Natural killer cell (primary cell): ENCODE measurements at regions not wholly inside any gene's neighbourhood (a gene's known extent, or its start where the extent isn't known, plus 50 kb on each side); places are given as distances from the start of the nearest gene placed in this dataset.

ENCODE experiments used
- ATAC-seq, 3 donors: fragments of 150-1000 bp in 2 of 3; fragments of 200-7000 bp in 1 of 3; cut with Tn5 transposase; 1 replicate in 1 of 3; 2 replicates in 2 of 3; pipeline ENCODE4 v1.10.0; 2021; ENCODE audit warnings: mild to moderate bottlenecking in 2 of 3, moderate library complexity in 2 of 3
- DNase-seq, 2 donors: peaks; one replicate each; pipeline versions ENCODE4 v3.0.0 to v3.0.0-alpha.2; 2013 to 2021; ENCODE audit warnings: mixed read lengths in 1 of 2
- H3K27ac ChIP-seq: one replicate; pipeline ENCODE4 v1.5.1; 2013; ENCODE audit warnings: mild to moderate bottlenecking, low read length
- H3K27me3 ChIP-seq: one replicate; pipeline ENCODE4 v1.6.1; 2013; ENCODE audit warnings: low read length; ENCODE audit not compliant: control insufficient read depth, insufficient read depth
- H3K36me3 ChIP-seq: one replicate; pipeline ENCODE4 v1.6.1; 2013; ENCODE audit warnings: low read length; ENCODE audit not compliant: control insufficient read depth, insufficient read depth
- H3K4me1 ChIP-seq: one replicate; pipeline ENCODE4 v1.6.1; 2013; ENCODE audit warnings: low read length; ENCODE audit not compliant: control insufficient read depth, insufficient read depth
- H3K4me3 ChIP-seq: one replicate; pipeline ENCODE4 v1.5.1; 2013; ENCODE audit warnings: low read length
- H3K9me3 ChIP-seq: one replicate; pipeline ENCODE4 v1.6.1; 2013; ENCODE audit warnings: low read length; ENCODE audit not compliant: control insufficient read depth, insufficient read depth
- H3K27ac Mint-ChIP-seq, 2 donors: one replicate each; pipeline ENCODE4 v1.8.0; 2022; ENCODE audit warnings: mild to moderate bottlenecking in 2 of 2, mixed read lengths in 2 of 2, moderate library complexity in 1 of 2
- H3K27me3 Mint-ChIP-seq, 2 donors: one replicate each; pipeline ENCODE4 v1.8.0; 2022; ENCODE audit warnings: low read depth in 2 of 2, mixed read lengths in 2 of 2
- H3K36me3 Mint-ChIP-seq: one replicate; pipeline ENCODE4 v1.8.0; 2022; ENCODE audit warnings: mixed read lengths
- H3K4me1 Mint-ChIP-seq, 2 donors: one replicate each; pipeline ENCODE4 v1.8.0; 2022; ENCODE audit warnings: mixed read lengths in 2 of 2
- H3K4me3 Mint-ChIP-seq: one replicate; pipeline ENCODE4 v1.8.0; 2022; ENCODE audit warnings: mild to moderate bottlenecking, moderate library complexity, mixed read lengths
- H3K9me3 Mint-ChIP-seq, 2 donors: one replicate each; pipeline ENCODE4 v1.8.0; 2022; ENCODE audit warnings: mixed read lengths in 2 of 2
- CTCF ChIP-seq: fragments of 200-600 bp; IDR thresholded peaks from one replicate; pipeline ENCODE4 v1.8.0; 2022; ENCODE audit warnings: antibody characterized with exemption
- WGBS: methylation state at CpG from one replicate; pipeline ENCODE4 v1.1.7; 2013; ENCODE audit warnings: missing lambda C conversion rate; ENCODE audit not compliant: insufficient coverage; 5-methylcytosine and 5-hydroxymethylcytosine counted together
- intact Hi-C: fragments of 100-400 bp; cut with micrococcal nuclease; formaldehyde crosslinking; loops from one replicate; pipeline ENCODE4 v1.14.2; 2022

- Histone ChIP-seq H3K4me3 (no peak overlapping the region), H3K27me3 (no peaks in the 10 kb centered on the region), H3K4me1 (no peaks in the 10 kb centered on the region), H3K27ac (no peak overlapping the region), H3K9me3 (no peaks in the 10 kb centered on the region), H3K36me3 (no peaks in the 10 kb centered on the region)
- H3K27me3 Mint-ChIP-seq, result no peaks in the 10 kb centered on the region
- intact Hi-C loops, result no loop called here
- no peaks in the 10 kb centered on the region for H3K36me3 Mint-ChIP-seq
- no peak for TF ChIP-seq CTCF
- ATAC-seq (no peak), DNase-seq (no peak)
- no peak overlapping the region for H3K27ac Mint-ChIP-seq
- H3K9me3 Mint-ChIP-seq, result peaks cover 14 to 20% of the 10 kb centered on the region in 2 donors
- H3K4me3 Mint-ChIP-seq, result no peak overlapping the region
- 92% methylated on average over 3 of the region's 4 CpGs for WGBS
- H3K4me1 Mint-ChIP-seq, result no peaks in the 10 kb centered on the region
Observed at GRCh38 chr12:38589306-38589632, 272.7 kb downstream of the ALG10B start.

GRCh38 chr12:38601949-38602348 is 285.4 kb downstream of the ALG10B start:
- DNase-seq (no peak), ATAC-seq (no peak)
- Histone ChIP-seq H3K4me1 (no peaks in the 10 kb centered on the region), H3K9me3 (no peaks in the 10 kb centered on the region), H3K27ac (no peak overlapping the region), H3K36me3 (no peaks in the 10 kb centered on the region), H3K27me3 (no peaks in the 10 kb centered on the region), H3K4me3 (no peak overlapping the region)
- Mint-ChIP-seq H3K9me3 (peaks cover 14 to 26% of the 10 kb centered on the region in 2 donors), H3K27ac (no peak overlapping the region), H3K4me1 (no peaks in the 10 kb centered on the region), H3K4me3 (no peak overlapping the region), H3K27me3 (no peaks in the 10 kb centered on the region), H3K36me3 (peaks cover 11% of the 10 kb centered on the region)
- intact Hi-C loops, result no loop called here
- no peak for TF ChIP-seq CTCF
